Fibroblast of mammary gland (primary cell): ENCODE measurements at regions not wholly inside any gene's neighbourhood (a gene's known extent, or its start where the extent isn't known, plus 50 kb on each side); places are given as distances from the start of the nearest gene placed in this dataset.
A peak's percentile ranks its signal among the peaks of the same experiment; 100 is the strongest.

Source experiments
- DNase-seq: peaks from one replicate; pipeline ENCODE4 v3.0.0-alpha.2; 2010; ENCODE audit warnings: low read depth
- H3K4me3 ChIP-seq: 2 replicates; pipeline ENCODE4 v1.5.1; 2011; ENCODE audit warnings: low read depth, mild to moderate bottlenecking, low read length, moderate library complexity; ENCODE audit not compliant: control insufficient read depth
- CTCF ChIP-seq: conservative IDR thresholded peaks from 2 replicates; pipeline ENCODE4 v1.5.1; 2011; ENCODE audit warnings: low read depth, low read length, inconsistent platforms; ENCODE audit not compliant: control insufficient read depth, insufficient read depth

DNA sequence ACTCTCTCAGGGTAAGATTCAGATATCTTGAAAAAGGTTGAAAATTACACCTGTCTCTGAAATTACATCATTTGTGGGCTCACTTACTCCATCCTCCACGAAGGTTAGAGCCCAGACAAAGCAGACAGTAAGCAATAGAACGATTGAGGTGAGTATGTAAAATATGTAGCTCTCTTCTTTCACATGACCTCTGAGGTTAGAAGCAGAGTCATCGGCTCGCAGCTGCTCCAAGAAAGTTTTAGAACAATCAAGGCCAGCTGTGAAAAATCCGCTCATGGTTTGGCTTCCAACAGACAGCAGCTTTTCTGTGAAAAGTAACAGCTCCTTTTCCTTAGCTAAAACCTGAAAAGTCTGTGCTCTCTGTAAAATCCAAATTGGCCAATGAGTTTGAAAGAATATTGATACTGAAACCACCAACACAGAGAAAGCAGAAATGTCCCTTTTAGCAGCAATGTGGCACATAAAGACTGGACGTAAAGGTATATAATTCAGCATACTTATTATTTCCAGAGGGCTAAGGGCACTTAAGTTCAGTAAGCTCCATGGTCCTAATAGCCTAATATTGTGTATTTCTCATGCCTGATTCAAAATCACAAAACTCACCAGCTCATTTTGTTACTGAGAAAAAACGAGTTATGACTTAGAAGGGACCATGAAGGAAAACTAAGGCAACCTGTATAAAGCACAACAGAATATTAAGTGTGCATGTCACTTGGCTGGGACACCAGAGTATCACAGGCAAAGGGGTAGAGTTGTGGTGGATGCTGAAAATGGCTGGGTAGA lies 78.2 kb downstream of the FAM76B start:
- no peak for TF ChIP-seq CTCF
- no peak overlapping the region for H3K4me3 ChIP-seq
- DNase-seq: peak; percentile 75

DNA sequence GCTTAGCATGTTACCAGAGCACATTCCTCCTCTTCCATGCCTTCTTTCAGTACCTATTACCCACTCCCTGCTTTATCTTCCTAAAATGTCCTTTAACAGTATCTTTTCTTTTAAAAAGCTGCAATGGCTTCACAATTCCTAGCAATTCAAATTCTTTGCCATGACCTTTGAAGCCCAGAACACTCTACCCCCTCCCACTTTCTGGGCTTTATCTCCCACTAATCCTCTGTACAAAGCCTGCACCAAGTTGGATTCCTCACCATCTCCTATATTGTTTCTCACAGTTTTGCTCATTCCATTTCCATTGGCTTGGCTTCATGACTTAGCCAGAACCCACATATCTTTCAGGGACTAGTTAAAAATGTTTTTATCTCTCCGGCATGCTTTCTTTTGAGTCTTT lies 80.9 kb downstream of the FAM76B start:
- DNase-seq: no peak
- no peak for TF ChIP-seq CTCF
- H3K4me3 ChIP-seq: no peak overlapping the region

DNA sequence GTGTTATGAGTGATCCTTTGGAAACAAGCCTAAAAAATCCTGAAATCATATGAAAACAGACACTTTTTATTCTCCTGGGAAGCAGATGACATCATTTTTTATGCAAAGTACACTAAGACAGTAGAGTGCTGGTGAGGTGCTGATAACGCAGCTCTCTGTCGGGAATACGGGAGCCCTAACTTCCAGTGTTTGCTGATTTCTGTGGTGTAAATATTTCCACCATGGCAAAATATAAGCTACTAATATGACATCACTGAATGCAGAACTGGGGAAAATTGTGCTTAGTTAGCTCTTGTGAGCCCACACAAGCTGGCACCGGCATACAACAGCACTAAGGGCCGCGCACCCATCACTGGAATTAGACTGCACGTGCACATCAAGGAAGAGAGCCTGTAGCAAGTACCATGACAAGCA lies 82.6 kb downstream of the FAM76B start:
- no peak overlapping the region for H3K4me3 ChIP-seq
- DNase-seq: peak; percentile 11
- no peak for TF ChIP-seq CTCF

DNA sequence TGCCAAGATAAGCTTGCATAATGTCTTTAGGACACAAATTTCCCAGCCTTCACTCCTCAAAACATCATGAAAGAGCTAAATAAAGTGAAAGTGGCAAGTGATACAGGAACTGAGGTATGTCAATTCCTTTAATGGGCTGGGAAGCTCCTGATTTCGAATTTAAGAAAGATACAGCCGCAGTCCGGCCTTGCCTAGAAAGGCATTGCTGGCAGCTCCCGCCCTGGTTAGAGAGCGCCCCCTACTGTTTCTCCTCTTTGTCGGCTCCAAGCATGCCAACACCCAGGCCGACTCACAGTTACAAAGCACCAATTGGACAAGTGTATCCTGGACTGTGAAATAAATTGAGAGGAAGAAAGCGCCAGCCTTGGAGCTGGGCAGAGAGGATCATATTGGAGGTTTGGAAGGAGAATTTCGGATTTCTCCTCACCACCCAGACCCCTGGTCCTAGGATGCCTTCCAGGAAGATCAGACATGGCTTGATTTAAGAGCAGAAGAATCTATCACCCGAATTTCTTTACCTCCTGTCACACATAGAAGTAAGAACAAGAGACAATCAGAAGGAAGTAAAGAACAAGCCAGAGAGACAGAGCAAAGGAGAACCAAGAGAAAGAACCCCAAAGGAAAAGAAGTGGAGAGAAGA lies 84.0 kb downstream of the FAM76B start:
- TF ChIP-seq CTCF: peak; percentile 98
- DNase-seq: peak; percentile 88
- H3K4me3 ChIP-seq: no peak overlapping the region

DNA sequence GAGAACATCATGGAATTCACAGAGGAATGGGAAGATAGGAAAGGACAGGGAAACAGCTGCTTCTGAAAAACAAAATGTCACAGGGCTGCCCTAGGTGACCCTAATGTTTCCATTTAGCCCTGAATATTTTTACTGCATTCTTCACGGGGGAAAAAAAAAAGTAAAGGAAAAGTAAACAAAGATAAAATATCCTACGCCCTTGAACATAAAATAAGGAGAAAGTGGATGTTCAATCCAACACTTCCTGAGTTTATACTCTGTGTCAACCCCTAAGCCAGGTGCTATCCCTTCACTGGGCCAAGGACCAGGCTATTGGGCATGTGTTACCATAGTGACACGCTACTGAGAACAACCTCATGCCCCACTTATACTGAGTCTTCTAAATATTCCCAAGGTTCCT lies 84.7 kb downstream of the FAM76B start:
- no peak for DNase-seq
- no peak overlapping the region for H3K4me3 ChIP-seq
- TF ChIP-seq CTCF: no peak

DNA sequence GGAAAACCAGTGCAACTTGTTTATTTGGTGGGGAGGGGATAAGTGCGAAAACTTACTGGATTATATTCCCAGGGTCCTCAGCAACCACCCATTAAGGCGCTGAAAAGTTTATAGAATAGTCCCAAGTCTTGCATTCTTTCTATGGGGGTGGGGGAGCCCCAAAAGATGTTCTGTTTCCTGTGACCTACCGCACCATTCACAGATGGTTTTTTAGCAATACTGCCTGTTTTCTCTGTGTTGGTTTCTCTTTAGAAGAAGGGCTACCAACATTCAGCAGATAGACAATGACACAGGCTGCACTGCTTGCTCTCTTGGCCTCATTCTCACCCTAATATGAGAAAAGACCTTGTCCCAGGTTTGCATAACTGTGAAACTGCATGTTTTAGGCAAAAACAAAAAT lies 86.5 kb downstream of the FAM76B start:
- H3K4me3 ChIP-seq: no peak overlapping the region
- no peak for TF ChIP-seq CTCF
- no peak for DNase-seq

- TF ChIP-seq CTCF: no peak
- DNase-seq: peak; percentile 92
- no peak overlapping the region for H3K4me3 ChIP-seq
These were observed 87.1 kb downstream of the FAM76B start for GRCh38 chr11:95702526-95702925.
